Left lung (tissue), 4 donors: ENCODE measurements at regions not wholly inside any gene's neighbourhood (a gene's known extent, or its start where the extent isn't known, plus 50 kb on each side); places are given as distances from the start of the nearest gene placed in this dataset.

Source experiments
- ATAC-seq: fragments of 200-7000 bp; cut with Tn5 transposase; one replicate; pipeline ENCODE4 v1.9.1; 2020; ENCODE audit warnings: moderate library complexity
- DNase-seq, 4 donors: peaks; one replicate each; pipeline ENCODE4 v3.0.0-alpha.2; 2013 to 2020
- H3K27ac ChIP-seq, 2 donors: fragments of 200-600 bp; sonication (generic) in 1 of 2; one replicate each; pipeline versions ENCODE4 v1.5.0 to v1.8.0; 2020 to 2021
- H3K27me3 ChIP-seq, 2 donors: fragments of 200-600 bp; sonication (generic) in 1 of 2; one replicate each; pipeline versions ENCODE4 v1.5.0 to v1.8.0; 2020 to 2021
- H3K36me3 ChIP-seq, 2 donors: fragments of 200-600 bp; sonication (generic) in 1 of 2; one replicate each; pipeline versions ENCODE4 v1.5.0 to v1.8.0; 2020 to 2021
- H3K4me1 ChIP-seq, 2 donors: fragments of 200-600 bp; one replicate each; pipeline ENCODE4 v1.8.0; 2021
- H3K4me3 ChIP-seq, 2 donors: fragments of 200-600 bp; sonication (generic) in 1 of 2; one replicate each; pipeline versions ENCODE4 v1.5.0 to v1.8.0; 2020 to 2021; ENCODE audit warnings: mild to moderate bottlenecking in 1 of 2
- H3K9me3 ChIP-seq, 2 donors: fragments of 200-600 bp; sonication (generic) in 1 of 2; one replicate each; pipeline versions ENCODE4 v1.5.0 to v1.8.0; 2020 to 2021
- intact Hi-C, 2 donors: fragments of 100-400 bp; cut with DNase I; formaldehyde crosslinking; loops; one replicate each; pipeline versions ENCODE4 v1.11.2 to v1.14.2; 2022
- TF ChIP-seq, protein P1 (sequence below), 2 donors: fragments of 200-600 bp; sonication (generic) in 1 of 2; IDR thresholded peaks; one replicate each; pipeline versions ENCODE4 v1.5.0 to v1.8.0; 2021; ENCODE audit warnings: antibody characterized with exemption in 2 of 2
- donor health status: DM: no; HTN: yes; CAD: no.
- donor health status: DM: no; HTN: no; CAD: no.

DNA sequence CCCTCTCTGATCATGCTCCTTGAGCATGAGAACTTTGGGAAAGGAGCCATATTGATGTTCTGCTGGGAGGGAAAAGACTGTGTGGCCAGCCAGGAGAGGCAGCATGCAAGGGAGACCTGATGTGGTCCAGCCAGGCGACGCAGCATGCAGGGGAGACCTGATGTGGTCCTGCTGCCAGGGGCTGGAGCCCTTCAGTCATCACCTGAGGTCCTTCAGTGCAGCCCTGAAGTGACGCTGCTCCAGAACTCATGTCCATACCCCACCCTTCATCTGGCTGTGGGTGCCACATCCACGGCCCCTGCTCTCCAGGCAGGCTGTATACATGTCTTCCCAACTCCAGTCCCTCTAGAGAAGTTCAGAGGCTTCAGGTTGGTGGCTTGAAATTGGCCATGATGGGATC is 134.4 kb downstream of the ERMARD start:
- H3K27ac ChIP-seq: no peak overlapping the region
- ATAC-seq (no peak), DNase-seq (peak in 1 of 4 donors; percentile 48)
- TF ChIP-seq, protein P1, sequence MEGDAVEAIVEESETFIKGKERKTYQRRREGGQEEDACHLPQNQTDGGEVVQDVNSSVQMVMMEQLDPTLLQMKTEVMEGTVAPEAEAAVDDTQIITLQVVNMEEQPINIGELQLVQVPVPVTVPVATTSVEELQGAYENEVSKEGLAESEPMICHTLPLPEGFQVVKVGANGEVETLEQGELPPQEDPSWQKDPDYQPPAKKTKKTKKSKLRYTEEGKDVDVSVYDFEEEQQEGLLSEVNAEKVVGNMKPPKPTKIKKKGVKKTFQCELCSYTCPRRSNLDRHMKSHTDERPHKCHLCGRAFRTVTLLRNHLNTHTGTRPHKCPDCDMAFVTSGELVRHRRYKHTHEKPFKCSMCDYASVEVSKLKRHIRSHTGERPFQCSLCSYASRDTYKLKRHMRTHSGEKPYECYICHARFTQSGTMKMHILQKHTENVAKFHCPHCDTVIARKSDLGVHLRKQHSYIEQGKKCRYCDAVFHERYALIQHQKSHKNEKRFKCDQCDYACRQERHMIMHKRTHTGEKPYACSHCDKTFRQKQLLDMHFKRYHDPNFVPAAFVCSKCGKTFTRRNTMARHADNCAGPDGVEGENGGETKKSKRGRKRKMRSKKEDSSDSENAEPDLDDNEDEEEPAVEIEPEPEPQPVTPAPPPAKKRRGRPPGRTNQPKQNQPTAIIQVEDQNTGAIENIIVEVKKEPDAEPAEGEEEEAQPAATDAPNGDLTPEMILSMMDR (IDR thresholded peaks at IDR 0.05): no peak
- peaks cover 0 to 4% of the 10 kb centered on the region in 2 donors for H3K4me1 ChIP-seq
- peaks cover 0 to 14% of the 10 kb centered on the region in 2 donors for H3K27me3 ChIP-seq
- H3K9me3 ChIP-seq: no peaks in the 10 kb centered on the region
- H3K4me3 ChIP-seq: no peak overlapping the region
- intact Hi-C loops: no loop called here
- no peaks in the 10 kb centered on the region for H3K36me3 ChIP-seq

DNA sequence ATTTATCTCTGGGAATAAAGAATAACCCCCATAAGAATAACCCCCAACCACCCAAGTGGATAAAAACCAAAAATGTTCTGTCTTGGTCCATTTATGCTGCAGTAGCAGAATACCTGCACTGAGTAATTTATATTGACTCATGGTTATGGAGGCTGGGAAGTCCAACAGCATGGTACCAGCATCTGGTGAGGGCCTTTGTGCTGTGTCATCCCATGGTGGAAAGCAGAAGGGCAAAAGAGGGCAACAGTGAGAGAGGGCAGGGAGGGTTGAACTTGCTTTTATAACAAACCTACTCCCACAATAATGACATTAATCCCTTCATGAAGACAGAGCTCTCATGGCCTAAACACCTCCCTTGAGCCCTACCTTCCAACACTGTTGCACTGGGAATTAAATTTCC is 133.7 kb downstream of the ERMARD start:
- ATAC-seq (no peak), DNase-seq (no peak)
- H3K4me3 ChIP-seq: no peak overlapping the region
- no peak overlapping the region for H3K27ac ChIP-seq
- TF ChIP-seq, protein P1 (IDR thresholded peaks at IDR 0.05): no peak
- peaks cover 0 to 4% of the 10 kb centered on the region in 2 donors for H3K4me1 ChIP-seq
- H3K27me3 ChIP-seq: peaks cover 0 to 10% of the 10 kb centered on the region in 2 donors
- no peaks in the 10 kb centered on the region for H3K9me3 ChIP-seq
- H3K36me3 ChIP-seq: no peaks in the 10 kb centered on the region
- intact Hi-C loops: no loop called here

DNA sequence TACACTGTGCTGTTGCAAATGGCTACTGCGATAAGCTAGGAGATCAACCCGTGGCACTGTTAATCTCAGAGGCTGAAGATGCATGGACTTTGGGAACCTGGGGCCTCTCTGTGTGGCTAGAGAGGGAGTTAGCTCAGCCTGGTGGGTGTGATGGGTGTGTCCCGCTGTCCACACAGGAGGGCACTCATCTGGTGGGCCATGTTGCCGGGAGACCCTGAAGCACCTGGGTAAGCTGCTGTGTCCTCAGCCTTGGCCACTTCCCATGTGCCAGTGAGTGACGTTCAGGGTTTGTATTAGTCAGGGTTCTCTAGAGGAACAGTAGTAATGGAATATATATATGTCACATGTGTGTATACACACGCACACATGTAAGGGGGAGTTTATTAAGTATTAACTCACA is 132.7 kb downstream of the ERMARD start:
- Histone ChIP-seq H3K27ac (peak overlapping the region in 1 of 2 donors; percentile 7), H3K4me1 (peaks cover 0 to 4% of the 10 kb centered on the region in 2 donors), H3K4me3 (no peak overlapping the region), H3K9me3 (no peaks in the 10 kb centered on the region), H3K36me3 (no peaks in the 10 kb centered on the region), H3K27me3 (peaks cover 0 to under 1% of the 10 kb centered on the region in 2 donors)
- ATAC-seq (no peak), DNase-seq (no peak)
- intact Hi-C loops: no loop called here
- TF ChIP-seq, protein P1 (IDR thresholded peaks at IDR 0.05): no peak

DNA sequence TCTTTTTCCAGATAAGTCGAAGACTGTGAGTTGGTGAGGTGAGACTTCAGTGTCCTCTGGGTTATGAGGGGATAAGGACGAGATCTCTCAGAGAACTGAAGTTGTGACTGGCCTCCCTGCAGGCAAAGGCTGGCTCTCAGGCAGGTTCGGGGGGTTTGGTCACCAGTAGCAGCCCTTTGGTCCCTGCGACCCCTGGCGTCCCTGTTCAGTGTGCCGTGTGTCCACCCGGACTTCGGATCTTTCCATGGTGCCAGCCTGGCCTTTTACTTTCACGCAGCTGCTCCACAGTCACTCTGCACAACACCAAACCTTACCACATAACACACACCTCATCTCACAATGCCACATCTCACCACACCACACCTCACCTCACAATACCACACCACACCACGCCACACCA is 131.9 kb downstream of the ERMARD start:
- ATAC-seq (no peak), DNase-seq (no peak)
- Histone ChIP-seq H3K9me3 (no peaks in the 10 kb centered on the region), H3K4me3 (no peak overlapping the region), H3K4me1 (peaks cover 0 to 4% of the 10 kb centered on the region in 2 donors), H3K27me3 (no peaks in the 10 kb centered on the region), H3K27ac (no peak overlapping the region), H3K36me3 (no peaks in the 10 kb centered on the region)
- TF ChIP-seq, protein P1 (IDR thresholded peaks at IDR 0.05): no peak
- intact Hi-C loops: no loop called here

DNA sequence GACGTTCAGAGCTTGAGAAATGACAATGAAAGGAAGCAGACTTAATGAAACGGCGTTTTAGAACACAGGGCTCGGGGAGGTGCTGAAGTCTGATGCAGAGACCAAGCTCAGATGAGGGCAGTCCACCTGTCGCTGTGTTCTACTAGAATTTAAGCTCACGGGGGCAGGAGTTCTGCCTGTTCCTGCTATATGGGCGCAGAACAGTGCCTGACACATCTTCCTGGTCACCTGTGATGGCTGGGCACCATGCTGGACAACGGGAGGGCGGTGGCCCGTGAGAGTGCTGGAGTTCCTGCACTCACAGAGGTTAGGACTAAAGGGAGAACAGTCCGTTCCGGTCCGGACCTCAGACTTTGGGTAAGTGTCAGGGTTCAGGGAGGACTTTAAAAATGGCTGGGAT is 130.6 kb downstream of the ERMARD start:
- H3K4me1 ChIP-seq: peaks cover 0 to 4% of the 10 kb centered on the region in 2 donors
- TF ChIP-seq, protein P1 (IDR thresholded peaks at IDR 0.05): no peak
- no peaks in the 10 kb centered on the region for H3K9me3 ChIP-seq
- ATAC-seq (no peak), DNase-seq (no peak)
- intact Hi-C loops: no loop called here
- H3K36me3 ChIP-seq: no peaks in the 10 kb centered on the region
- H3K27me3 ChIP-seq: no peaks in the 10 kb centered on the region
- no peak overlapping the region for H3K4me3 ChIP-seq
- H3K27ac ChIP-seq: no peak overlapping the region
